ENCODE measurements at regions not wholly inside any gene's neighbourhood (a gene's known extent, or its start where the extent isn't known, plus 50 kb on each side); places are given as distances from the start of the nearest gene placed in this dataset.
A peak's percentile ranks its signal among the peaks of the same experiment; 100 is the strongest.
"Not testable (repeated sequence)": the region's sequence is repeated elsewhere in the genome, so short reads cannot be mapped to it uniquely, and the experiment has no call there.

GRCh38 chr3:177405191-177405672 is 207.9 kb upstream of the TBL1XR1 start:
- H3K4me1 ChIP-seq = no peaks in the 10 kb centered on the region
- no peak overlapping the region for H3K4me3 ChIP-seq (ENCODE audit: low read depth, low read length)
- no peaks in the 10 kb centered on the region for H3K9me3 ChIP-seq
- no peak for TF ChIP-seq CTCF (IDR thresholded peaks at IDR 0.05; ENCODE audit: low read depth, low read length)
- no peaks in the 10 kb centered on the region for H3K36me3 ChIP-seq
- no peaks in the 10 kb centered on the region for H3K27me3 ChIP-seq
- DNase-seq = no peak

GRCh38 chr3:177410730-177411129 is 213.4 kb upstream of the TBL1XR1 start:
- H3K9me3 ChIP-seq = no peaks in the 10 kb centered on the region
- no peak for TF ChIP-seq CTCF (IDR thresholded peaks at IDR 0.05; ENCODE audit: low read depth, low read length)
- no peaks in the 10 kb centered on the region for H3K4me1 ChIP-seq
- peak; percentile 28 for DNase-seq
- H3K36me3 ChIP-seq = no peaks in the 10 kb centered on the region
- no peaks in the 10 kb centered on the region for H3K27me3 ChIP-seq
- H3K4me3 ChIP-seq (ENCODE audit: low read depth, low read length) = no peak overlapping the region

GRCh38 chr3:177411201-177411600 is 213.9 kb upstream of the TBL1XR1 start:
- no peak for TF ChIP-seq CTCF (IDR thresholded peaks at IDR 0.05; ENCODE audit: low read depth, low read length)
- H3K9me3 ChIP-seq = no peaks in the 10 kb centered on the region
- H3K4me3 ChIP-seq (ENCODE audit: low read depth, low read length) = no peak overlapping the region
- no peak for DNase-seq
- no peaks in the 10 kb centered on the region for H3K27me3 ChIP-seq
- no peaks in the 10 kb centered on the region for H3K36me3 ChIP-seq
- no peaks in the 10 kb centered on the region for H3K4me1 ChIP-seq

GRCh38 chr3:177412677-177413170 is 215.4 kb upstream of the TBL1XR1 start:
- not testable (repeated sequence) for DNase-seq; H3K9me3 ChIP-seq; H3K4me3 ChIP-seq (ENCODE audit: low read depth, low read length); H3K4me1 ChIP-seq; H3K27me3 ChIP-seq; H3K36me3 ChIP-seq

GRCh38 chr3:177414093-177414492 is 216.8 kb upstream of the TBL1XR1 start:
- no peak for DNase-seq
- Histone ChIP-seq H3K4me1 (no peaks in the 10 kb centered on the region), H3K36me3 (no peaks in the 10 kb centered on the region), H3K9me3 (no peaks in the 10 kb centered on the region), H3K4me3 (ENCODE audit: low read depth, low read length) (no peak overlapping the region), H3K27me3 (no peaks in the 10 kb centered on the region)
- no peak for TF ChIP-seq CTCF (IDR thresholded peaks at IDR 0.05; ENCODE audit: low read depth, low read length)

- H3K4me1 ChIP-seq = peaks cover 11% of the 10 kb centered on the region
- H3K4me3 ChIP-seq (ENCODE audit: low read depth, low read length) = no peak overlapping the region
- H3K27me3 ChIP-seq = no peaks in the 10 kb centered on the region
- no peaks in the 10 kb centered on the region for H3K36me3 ChIP-seq
- no peaks in the 10 kb centered on the region for H3K9me3 ChIP-seq
- DNase-seq = no peak
- TF ChIP-seq CTCF (IDR thresholded peaks at IDR 0.05; ENCODE audit: low read depth, low read length) = no peak
Measured at GRCh38 chr3:177418787-177419186, 221.5 kb upstream of the TBL1XR1 start.

Measured in BE2C (cell line).